GM18907 (cell line): ENCODE measurements at regions not wholly inside any gene's neighbourhood (a gene's known extent, or its start where the extent isn't known, plus 50 kb on each side); places are given as distances from the start of the nearest gene placed in this dataset.
"Not testable (repeated sequence)": the region's sequence is repeated elsewhere in the genome, so short reads cannot be mapped to it uniquely, and the experiment has no call there.

Source experiments
- ATAC-seq: cut with Tn5 transposase; IDR thresholded peaks from one replicate; pipeline ENCODE4 v1.9.1; 2021; ENCODE audit warnings: mild to moderate bottlenecking, moderate library complexity; ENCODE audit not compliant: unreplicated experiment

DNA sequence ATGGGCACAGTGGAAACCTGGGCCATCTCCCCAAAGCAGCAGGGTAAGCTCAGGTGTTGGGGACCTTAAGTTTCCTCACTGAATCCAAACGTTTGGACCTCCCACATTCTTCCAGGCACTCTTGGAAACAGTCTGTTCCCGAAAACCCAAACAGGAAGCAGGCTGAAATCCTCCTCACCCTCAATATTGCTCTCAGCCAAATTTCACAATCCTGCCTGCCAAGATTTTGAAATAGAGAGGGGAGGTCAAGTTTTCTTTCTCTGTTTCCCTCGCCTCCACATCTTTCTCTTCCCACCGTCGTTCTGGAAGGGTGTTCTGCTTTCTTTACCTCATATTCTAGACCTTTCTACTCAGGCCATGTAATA is 392.0 kb upstream of the SASH1 start:
- no peak for ATAC-seq

DNA sequence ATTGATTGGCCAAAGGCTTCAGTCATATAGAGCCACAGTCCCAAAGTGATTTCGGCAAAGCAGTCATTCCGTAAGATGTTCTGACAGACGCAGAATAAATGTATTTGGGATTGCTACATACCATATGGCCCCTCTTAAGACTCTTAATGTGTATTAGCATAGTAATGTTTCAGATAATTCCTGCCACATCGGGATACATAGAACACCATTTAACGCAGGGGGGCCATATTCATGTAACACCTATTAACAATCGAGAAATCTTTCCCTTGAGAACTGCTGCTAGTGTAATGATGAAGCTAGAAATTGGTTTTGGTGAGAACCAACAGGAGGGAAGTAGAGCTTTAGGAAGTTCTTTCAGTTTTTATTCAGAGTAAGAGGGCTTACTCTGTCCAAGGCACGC is 390.9 kb upstream of the SASH1 start:
- ATAC-seq: no peak

DNA sequence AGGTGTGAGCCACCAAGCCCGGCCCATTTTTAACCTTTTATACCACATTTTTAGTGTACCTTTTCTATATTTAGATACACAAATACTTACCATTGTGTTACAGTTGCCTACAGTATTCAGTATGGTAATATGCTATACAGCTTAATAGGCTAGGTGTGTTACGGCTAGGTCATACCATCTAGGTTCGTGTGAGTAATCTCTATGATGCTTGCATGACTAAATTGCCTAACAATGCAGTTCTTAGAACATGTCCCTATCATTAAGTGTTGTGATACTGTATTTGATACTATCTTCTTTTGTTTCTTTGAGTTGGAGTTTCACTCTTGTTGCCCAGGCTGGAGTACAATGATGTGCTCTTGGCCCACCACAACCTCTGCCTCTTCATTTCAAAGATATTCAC is 387.7 kb upstream of the SASH1 start:
- ATAC-seq: no peak

DNA sequence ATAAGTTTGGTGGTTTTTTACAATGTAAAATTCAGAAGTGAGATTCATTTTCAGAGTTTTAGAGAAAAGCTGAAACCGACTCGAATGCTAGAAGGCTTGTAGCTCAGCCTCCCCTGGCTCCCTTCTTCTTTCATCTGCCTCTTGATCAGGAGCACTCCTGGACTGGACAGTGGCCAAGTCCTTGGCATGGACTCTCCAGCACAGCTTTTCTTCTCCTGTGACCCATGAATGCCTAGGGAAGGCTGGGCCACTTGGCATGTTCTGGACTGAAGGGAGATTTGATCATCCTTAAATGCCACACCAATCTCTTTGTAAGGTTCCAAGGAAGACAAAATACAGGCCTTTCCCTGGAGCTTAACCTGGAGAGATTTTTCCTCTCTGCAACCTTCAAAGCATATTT is 384.0 kb upstream of the SASH1 start:
- ATAC-seq: no peak

DNA sequence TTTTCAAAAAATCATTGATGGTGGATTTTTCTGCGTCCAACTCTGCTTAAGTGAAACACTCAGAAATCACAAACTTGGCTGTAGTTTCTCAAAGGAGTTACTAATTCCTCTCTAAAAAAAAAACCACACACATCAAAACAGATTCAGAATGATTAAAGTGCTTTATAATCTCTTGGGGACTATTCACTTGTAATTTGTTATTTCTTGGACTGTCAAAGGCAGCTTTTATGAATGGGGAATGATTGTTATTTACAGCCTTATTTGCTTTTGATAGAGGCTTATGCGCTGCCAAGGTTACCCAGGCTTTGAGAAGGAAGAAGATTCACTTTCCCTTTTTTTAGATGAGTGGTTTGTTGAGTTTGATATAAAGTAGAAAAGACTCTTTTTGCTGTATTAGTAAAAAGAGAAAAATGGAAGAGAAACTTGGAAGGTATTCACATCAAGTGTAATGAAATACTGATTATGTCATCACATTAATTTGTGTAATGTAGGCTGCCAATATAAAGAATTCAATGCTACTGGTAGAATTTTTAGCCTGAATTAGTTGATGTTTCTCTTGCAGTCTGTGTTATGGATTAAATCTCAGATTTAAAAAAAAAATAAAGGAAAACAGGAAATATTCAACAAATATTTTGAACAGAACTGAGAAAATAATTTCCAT is 381.0 kb upstream of the SASH1 start:
- ATAC-seq: no peak

DNA sequence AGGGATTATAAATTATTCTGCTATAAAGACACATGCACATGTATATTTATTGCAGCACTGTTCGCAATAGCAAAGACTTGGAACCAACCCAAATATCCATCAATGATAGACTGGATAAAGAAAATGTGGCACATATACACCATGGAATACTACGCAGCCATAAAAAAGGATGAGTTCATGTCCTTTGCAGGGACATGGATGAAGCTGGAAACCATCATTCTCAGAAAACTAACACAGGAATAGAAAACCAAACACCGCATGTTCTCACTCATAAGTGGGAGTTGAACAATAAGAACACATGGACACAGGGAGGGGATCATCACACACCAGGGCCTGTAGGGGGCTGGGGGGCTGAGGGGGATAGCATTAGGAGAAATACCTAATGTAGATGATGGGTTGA is 377.2 kb upstream of the SASH1 start:
- not testable (repeated sequence) for ATAC-seq

DNA sequence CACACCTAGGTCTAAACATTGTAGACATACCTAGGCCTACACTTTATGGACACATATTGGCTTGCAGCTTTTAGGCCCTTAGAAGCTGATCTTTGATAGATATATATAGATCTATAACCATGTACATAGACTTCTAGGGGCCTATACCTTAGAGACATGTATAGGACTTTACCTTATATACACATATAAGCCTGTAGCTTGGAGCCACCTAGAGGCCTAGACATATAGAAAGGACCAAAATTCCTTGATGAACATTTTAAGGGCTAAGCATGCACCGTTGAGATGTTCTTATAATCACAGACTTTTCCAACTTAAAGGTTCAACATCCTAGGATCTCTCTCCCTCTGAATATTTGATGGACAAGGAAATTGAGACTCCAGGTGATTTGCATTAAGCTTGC is 371.7 kb upstream of the SASH1 start:
- ATAC-seq: no peak

DNA sequence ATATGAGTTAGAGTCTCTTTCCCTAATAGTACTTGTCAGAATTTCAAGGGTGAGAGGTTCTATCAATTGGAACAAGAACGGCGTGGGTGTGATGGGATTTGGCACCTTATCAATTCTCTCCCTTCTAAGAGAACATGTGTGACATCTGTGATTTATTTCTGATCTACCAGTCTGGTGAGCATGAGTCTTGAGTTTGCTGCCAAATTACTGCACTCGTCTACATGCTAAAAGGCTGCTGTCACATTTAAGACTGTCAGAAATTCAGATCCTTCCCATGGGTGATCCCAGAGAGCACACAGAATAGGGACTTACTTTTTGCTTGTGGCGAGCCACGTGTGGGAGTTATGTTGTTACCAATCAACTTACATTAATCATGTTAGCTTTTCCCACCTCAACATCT is 370.2 kb upstream of the SASH1 start:
- ATAC-seq: no peak

DNA sequence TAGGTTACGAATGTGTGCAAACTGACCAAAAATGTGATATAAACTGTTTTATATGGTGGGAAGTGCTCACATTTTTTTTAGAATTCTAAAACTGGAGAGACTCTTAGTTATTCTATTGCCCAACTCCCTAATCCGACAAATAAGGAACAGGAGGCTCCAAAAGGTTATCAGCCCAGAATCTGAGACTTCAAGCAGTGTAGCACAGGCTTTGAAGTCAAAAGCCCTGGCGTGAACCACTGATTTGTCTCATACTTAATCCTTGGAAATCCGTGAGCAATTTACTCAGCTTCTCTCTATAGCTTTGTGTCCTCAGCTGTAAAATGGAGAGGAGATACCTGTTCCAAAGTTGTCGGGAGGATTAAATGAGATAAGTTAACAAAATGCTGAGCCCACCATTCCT is 368.8 kb upstream of the SASH1 start:
- no peak for ATAC-seq

DNA sequence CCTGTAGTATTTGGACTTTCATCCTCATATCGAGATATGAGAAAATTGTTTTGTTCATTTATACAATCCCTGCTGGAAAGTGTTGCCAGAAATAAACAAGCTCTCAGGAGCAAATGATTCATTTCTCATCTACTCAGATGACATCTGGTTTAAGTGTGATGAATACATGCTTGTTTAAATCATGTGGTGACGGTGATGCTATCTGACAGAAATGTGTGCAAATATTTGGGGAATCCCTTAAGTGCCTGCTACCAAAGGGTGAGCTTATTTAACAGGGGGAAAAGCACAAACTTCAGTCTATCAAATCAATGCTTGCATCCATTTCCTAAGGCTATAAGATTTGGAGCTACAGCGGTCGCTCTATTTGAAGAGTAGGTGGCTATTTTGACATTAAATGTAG is 368.3 kb upstream of the SASH1 start:
- no peak for ATAC-seq

DNA sequence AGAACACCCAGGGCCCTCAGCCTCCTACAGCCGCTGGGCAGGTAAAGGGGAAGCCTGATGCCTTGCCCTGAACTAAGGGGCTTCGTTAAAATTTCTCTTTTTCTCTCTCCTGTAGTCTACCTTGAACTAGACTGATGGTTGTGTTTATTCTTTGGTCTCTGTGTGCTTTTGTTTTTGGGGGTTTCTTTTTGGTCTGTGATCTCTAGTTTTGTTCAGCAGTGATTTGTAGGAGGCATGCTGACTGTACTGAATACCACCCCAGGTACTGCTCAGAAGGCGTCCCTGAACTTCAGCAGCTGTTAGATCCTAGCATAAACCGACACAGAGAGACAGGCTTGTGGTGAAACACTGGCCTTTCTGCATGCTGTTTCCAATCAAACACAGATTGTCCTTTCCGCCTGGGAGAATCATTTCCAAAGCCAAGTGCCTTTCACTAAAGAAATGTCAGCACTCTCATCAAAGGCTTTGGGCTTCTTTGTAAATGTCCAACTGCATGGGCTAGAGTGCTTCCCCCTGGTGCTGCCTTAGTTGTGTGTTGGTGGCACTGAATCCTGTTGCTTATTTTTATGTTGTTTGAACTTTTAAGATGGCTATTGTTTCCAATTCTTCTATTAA is 364.7 kb upstream of the SASH1 start:
- no peak for ATAC-seq

DNA sequence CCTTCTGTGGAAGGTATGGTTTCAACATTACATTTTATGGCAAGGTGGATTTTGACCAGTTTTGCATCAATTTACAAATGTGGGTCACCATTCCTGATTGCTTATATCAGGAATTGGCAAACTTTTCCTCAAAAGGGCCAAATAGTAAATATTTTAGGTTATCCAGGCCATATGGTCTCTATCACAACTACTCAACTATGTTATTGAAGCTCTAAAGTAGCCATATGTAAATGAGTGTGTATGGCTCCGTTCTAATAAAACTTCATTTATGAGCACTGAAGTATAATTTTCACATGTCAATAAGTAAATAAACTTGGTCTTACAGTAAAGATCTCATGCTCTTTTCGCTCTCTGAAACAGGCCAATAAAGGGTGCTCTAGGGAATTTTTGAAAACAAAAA is 362.7 kb upstream of the SASH1 start:
- ATAC-seq: no peak

DNA sequence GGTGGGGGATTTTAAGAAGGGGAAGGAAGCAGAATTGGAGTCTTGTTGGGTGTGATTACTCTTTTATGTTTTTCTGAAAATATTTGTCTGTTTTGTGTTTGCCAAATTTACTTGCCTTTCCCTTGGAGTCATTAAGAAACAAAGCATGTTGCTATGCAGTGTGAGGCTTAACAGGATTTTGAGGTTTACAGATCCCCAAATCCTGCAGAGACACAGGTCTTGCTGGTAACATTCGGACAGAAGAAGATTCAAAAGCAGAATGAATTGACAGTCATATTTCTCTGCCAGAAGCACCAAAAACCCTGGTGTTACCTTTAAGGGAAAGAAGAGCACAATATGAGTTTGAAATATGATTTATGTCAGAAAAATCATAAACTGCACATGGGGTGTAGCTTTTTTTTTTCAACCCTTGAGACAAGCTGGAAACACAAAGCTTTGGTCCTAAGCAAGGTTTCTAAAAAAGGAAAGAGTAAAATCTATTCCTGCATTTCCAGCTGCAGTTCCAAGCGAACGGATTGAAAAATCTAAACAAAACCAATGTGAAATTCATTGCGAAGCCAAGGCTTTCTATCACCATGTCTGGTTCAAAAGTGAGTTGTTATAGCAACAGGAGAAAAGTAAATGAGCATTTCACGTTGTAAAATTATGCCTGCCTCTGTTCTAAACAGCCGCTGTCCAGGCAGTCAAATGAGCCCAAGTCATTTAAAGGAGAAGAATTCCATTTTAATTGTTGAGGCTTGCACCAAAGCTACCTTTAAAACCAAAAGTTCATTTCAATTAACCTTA is 358.9 kb upstream of the SASH1 start:
- ATAC-seq: no peak

DNA sequence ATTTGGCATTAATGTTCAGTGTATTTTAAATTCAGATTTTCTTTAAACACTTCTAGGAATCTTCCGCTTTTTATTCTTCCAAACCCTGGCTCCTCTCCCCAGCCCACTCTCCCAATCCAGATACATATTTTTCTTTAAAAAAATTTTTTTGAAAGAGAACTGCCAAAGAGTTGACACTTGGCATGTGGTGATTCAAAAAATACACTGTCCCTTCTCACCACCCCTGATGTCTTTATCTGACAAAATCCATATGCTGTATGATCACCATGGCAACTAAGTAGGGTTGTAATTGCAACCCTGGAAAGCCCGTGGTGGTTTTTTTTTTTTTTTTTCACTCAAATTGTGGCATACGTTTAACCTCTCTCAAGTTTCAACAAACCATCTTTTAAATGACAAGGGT is 355.8 kb upstream of the SASH1 start:
- no peak for ATAC-seq

DNA sequence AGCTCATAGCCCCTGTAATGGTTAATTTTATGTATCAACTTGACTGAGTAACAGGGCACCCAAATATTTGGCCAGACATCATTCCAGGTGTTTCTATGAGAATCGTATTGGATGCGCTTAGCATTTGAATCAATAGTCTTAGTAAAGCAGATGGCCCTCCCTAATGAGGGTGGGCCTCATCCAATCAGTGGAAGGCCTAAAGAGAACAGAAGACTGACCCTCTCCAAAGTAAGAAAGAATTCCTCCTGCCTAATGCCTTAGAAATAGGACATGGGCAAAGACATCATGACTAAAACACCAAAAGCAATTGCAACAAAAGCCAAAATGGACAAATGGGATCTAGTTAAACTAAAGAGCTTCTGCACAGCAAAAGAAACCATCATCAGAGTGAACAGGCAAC is 352.5 kb upstream of the SASH1 start:
- ATAC-seq: no peak

DNA sequence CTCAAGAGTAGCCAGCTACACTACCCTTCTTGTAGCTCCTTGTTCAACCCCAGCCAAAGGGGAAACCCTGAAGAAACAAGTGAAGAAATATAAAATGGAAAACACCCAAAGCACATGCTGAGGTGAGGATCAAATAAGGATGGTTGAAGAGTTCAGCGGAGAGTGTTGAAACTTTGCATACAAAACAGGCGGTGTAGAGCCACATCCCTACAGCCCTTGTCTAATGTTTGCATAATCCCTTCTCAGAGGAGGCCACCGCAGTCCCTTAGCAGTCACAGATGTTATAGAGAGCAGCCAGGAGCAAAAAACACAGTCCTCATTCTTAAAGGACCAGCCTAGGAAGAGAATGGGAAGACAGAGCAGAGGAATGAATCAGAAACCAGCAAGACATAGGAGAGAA is 350.7 kb upstream of the SASH1 start:
- no peak for ATAC-seq

DNA sequence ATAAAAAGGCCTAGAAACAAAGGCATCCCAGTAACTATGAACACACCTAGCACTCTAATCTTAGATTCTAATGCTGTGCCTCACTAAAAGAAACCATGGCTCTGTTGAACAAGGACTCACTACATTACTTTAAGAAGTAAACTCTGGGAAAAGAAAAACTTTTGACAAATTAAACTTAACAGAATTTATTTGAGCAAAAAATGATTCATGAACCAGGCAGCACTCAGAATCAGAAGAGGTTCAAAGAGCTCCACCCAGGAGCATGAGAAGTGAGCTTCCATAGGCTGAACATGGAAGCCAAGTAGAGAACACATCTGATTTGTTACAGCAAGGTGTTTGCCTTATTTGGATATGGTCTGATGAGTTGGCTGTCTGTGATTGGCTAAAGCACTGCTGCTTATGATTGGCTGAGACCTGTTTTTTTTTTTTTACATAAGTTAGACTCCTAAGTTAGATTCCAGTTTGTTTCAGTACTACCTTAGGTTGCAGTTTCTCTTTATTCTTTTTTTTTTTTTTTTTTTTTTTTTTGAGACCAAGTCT is 343.6 kb upstream of the SASH1 start:
- ATAC-seq: no peak

DNA sequence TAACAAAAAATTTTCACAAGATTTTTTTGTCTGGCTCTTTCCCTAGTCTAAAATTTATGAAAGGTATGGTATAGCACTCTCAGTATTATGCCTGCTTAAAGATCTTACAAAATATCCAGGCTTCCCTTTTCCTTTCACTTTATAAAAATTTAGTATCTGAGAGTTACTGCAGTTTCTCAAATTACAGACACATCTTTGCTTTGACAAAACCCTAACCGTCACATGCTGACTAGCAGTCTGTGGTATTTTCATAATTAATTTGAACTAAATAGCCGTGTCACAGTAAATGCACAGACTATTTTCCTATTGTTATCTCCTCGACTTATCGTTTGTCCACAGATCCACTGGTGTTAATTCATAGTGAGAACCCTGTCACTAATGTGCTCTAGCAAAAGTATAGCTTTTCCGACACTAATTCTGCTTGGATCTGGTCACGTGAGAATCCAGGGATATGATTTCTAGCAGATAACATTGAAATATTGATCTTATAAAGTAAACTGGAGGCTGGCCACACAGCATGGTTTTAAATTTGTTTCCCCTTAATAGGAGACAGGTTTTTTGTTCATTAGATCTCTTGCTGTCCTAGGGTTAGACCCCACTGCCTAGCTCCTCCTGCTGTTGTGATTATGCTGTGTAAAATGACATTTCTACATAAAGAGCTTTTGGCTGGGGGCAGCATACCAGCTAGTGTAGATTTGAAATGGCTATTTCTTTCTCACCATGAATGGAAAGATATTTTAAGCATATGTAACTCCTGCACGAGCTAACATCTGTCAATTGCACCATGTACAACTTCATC is 340.6 kb upstream of the SASH1 start:
- ATAC-seq: no peak

DNA sequence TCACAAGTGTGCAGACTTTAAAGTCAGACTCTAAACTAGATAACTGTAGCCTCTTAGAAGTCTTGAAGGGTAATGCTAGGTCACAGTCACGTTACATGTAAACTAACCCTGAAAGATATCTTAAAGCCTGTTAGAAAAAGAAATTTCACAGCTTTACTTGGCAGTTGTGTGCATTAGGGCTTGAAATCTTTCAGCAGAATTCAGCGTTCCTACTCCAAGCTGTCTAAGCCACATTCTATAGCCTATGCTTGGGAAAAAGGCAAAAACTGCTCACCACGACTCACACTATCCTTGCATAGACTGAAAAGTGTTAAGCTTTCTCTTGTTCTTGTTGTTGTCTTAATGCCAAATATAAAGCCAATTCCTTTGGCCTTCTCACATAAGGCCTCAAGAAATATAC is 338.0 kb upstream of the SASH1 start:
- ATAC-seq: no peak

DNA sequence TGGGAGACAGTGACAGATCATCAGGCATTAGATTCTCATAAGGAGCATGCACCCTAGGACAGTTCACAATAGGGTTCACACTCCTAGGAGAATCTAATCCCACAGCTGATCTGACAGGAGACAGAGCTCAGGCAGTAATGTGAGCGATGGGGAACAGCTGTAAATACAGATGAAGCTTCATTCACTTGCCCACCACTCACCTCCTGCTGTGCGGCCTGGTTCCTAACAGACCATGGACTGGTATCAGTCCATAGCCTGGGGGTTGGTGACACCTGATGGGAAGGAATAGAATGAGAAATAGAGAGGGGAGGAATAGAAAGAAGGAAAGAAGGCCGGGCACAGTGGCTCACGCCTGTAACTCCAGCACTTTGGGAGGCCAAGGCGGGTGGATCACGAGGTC is 336.8 kb upstream of the SASH1 start:
- ATAC-seq: no peak

DNA sequence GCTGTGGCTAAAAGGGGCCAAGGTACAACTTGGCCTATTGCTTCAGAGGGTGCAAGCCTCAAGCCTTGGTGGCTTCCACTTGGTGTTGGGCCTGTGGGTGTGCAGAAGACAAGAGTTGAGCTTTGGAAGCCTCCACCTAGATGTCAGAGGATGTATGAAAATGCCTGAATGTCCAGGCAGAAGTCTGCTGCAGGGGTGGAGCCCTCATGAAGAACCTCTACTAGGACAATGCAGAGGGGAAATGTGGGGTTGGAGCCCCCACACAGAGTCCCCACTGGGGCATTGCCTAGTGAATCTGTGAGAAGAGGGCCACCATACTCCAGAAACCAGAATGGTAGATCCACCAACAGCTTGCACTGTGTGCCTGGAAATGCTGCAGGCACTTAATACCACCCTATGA is 332.1 kb upstream of the SASH1 start:
- not testable (repeated sequence) for ATAC-seq
